GM12865 (cell line): ENCODE measurements at regions not wholly inside any gene's neighbourhood (a gene's known extent, or its start where the extent isn't known, plus 50 kb on each side); places are given as distances from the start of the nearest gene placed in this dataset.
A peak's percentile ranks its signal among the peaks of the same experiment; 100 is the strongest.

Experiments
- DNase-seq: peaks from one replicate; pipeline ENCODE4 v3.0.0; 2010; ENCODE audit warnings: low read depth
- H3K4me3 ChIP-seq: 2 replicates; pipeline ENCODE4 v1.5.1; 2011; ENCODE audit warnings: mild to moderate bottlenecking, low read depth, low read length, control low read depth
- TF ChIP-seq, protein P1 (sequence below): IDR thresholded peaks from 2 replicates; pipeline ENCODE4 v1.5.1; 2011; ENCODE audit warnings: low read length, control low read depth, low read depth, inconsistent platforms; ENCODE audit not compliant: insufficient read depth; ENCODE audit errors: missing control alignments

DNA sequence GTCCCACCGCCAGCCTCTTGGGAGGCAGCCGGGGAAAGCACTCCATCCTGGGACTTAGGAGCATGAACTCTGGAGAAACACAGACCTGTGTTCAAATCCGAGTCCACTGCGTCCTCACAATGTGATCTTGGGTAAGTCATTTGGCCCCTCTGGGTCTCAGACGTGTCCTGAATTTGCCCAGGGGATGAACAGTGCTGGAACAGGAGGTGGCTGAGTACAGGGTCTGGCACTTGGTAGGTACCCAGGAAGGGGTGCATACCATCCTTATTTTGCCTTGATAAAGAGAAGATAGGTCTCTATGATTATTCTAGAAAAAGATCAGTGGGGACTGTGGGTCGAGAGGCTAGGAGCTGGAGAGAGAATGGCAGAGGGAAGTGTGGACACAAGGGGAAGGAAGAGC is 135.7 kb downstream of the FGF18 start:
- TF ChIP-seq, protein P1, sequence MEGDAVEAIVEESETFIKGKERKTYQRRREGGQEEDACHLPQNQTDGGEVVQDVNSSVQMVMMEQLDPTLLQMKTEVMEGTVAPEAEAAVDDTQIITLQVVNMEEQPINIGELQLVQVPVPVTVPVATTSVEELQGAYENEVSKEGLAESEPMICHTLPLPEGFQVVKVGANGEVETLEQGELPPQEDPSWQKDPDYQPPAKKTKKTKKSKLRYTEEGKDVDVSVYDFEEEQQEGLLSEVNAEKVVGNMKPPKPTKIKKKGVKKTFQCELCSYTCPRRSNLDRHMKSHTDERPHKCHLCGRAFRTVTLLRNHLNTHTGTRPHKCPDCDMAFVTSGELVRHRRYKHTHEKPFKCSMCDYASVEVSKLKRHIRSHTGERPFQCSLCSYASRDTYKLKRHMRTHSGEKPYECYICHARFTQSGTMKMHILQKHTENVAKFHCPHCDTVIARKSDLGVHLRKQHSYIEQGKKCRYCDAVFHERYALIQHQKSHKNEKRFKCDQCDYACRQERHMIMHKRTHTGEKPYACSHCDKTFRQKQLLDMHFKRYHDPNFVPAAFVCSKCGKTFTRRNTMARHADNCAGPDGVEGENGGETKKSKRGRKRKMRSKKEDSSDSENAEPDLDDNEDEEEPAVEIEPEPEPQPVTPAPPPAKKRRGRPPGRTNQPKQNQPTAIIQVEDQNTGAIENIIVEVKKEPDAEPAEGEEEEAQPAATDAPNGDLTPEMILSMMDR: no peak

DNA sequence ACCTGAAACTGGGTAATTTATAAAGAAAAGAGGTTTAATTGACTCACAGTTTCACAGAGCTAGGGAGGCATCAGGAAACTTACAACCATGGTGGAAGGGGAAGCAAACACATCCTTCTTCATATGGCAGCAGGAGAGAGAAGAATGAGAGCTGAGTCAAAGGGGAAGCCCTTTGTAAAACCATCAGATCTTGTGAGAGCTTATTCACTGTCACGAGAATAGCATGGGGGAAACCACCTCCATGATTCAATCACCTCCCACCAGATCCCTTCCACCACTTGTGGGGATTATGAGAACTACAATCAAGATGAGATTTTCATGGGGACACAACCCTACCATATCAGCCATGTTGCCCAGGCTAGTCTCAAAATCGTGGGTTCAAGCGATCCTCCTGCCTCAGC is 143.4 kb downstream of the FGF18 start:
- peak; percentile 8 for DNase-seq
- no peak overlapping the region for H3K4me3 ChIP-seq

More for the DNA sequence above, 135.7 kb downstream of the FGF18 start:
- no peak for DNase-seq
- H3K4me3 ChIP-seq: no peak overlapping the region

DNA sequence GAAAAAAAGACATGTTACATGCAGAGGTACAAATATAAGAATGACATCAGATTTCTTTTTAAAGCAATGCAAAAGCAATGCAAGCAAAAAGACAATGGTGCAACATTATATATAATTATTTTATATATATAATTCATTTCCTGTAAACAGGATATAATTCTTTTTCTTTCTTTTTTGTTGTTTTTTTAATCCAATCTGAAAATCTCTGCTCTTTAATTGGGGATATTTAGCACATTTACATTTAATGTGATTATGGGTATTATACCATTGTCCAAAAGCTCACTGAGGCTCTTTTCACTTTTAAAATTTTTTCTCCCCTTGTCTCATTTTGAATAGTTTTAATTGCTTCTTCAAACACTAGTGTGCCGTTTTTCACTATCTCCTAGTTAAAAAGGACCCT is 148.9 kb downstream of the FGF18 start:
- DNase-seq: no peak
- TF ChIP-seq, protein P1: no peak
- H3K4me3 ChIP-seq: no peak overlapping the region

More for the DNA sequence above, 143.4 kb downstream of the FGF18 start:
- TF ChIP-seq, protein P1: no peak

DNA sequence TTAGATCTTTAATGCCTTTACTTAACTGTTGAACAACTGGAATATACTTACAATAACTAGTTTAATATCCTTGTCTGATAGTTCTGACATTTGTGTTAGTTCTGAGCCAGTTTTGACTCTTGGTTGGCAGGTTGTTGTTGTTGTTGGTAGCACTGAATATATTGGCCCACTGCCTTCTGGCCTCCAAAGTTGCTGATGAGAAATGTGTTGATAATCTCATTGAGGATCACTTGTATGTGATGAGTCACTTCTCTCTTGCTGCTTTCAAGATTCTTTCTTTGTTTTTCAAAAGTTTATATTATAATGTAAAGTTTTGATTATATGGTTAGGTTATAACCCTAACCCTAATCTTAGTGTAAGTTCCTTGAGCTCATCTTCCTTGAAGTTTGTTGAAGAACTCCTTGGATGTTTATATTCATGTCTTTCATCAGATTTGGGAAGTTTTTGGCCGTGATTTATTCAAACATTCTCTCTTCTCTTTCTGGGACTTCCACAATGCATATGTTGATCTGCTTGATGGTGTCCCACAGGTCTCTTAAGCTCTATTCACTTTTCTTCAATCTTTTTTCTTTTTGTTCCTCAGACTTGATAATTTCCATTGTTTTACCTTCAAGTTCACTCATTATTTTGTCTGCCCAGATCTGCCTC is 149.7 kb downstream of the FGF18 start:
- H3K4me3 ChIP-seq: no peak overlapping the region
- DNase-seq: no peak
- TF ChIP-seq, protein P1: no peak

DNA sequence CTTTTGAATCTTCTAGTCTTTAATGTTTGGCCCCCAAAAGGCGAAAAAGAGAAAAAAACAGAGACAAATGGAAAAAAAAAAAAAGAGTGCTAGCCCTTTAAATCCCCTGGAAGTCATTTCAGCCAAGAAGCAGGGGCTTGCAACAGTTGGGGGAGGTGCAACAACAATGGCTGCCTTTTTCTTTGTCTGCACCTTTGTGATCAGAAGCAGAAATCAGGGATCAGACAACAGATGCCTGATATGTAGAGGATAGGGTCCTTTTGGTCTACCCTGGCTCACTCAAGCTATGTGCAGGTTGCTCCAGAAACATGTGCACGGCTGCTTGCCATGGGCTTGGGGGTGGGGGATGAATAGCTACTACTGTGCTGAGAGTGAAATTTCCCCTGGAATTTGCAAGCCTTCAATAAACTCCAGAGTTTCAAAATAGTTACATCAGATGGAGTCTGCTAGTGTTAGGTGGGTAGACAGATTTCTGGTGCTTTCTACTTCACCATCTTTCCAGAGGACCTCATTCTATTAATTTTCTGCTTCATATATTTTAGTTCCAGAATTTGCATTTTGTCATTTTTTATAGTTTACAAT is 150.9 kb downstream of the FGF18 start:
- TF ChIP-seq, protein P1: no peak
- no peak overlapping the region for H3K4me3 ChIP-seq

DNA sequence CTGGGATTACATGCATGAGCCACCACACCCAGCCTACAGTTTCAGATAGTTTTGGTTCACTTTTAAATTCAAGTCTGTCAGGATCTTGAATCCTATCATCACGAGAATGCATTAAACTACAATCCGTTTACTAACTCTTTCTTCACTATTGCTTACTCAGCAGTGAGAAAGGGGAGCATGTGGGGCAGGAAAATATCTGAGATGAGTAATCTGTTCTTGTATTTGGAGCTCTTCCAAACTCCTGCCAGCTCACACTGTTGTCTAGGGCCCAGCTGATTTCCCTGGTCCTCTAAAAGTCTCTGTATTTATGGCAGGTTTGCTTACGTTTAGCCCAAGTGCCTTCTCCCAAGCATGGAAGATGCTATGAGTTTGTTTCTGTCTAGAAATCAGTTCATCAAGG is 152.2 kb downstream of the FGF18 start:
- TF ChIP-seq, protein P1: no peak
- DNase-seq: no peak
- no peak overlapping the region for H3K4me3 ChIP-seq

More for the DNA sequence above, 150.9 kb downstream of the FGF18 start:
- no peak for DNase-seq

DNA sequence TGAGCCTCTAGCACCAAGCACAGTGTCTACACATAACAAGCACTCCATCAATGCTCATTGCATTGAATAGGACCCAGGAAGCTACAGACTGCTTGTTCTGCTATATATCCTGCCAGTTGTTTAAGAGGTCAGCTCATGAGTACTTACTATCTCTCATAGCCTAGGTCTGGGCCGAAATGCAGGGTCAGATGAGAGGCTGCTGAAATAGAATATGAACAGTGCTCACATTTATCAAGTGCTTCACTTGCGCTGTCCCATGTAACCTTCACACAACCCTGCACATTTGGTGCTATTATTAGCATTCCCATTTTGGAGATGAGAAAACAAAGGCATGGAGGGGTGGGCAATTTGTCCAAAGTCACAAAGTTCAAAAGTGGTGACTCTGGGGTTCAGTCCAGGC is 153.6 kb downstream of the FGF18 start:
- TF ChIP-seq, protein P1: no peak
- H3K4me3 ChIP-seq: no peak overlapping the region
- no peak for DNase-seq
